ENCODE measurements at regions not wholly inside any gene's neighbourhood (a gene's known extent, or its start where the extent isn't known, plus 50 kb on each side); places are given as distances from the start of the nearest gene placed in this dataset.

DNA sequence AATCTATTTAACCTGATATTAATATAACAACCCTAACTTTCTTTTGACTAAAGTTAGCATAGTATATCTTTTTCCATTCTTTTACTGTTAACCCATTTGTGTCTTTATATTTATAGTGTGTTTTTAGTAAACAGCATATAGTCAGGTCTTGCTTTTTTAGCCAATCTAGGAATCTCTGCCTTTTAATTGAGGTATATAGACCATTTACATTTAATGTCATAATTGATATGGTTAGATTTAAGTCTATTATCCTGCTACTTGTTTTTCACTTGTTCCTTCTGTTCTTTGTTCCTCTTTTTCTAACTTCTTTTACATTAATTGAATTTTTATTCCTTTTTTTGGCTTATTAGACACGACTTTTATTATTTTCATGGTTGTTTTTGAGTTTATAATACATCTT lies 174.4 kb downstream of the KCTD15 start:
- H3K4me1 ChIP-seq (ENCODE audit: control insufficient read depth, insufficient read depth, low read depth, low read length) = no peaks in the 10 kb centered on the region
- no CpG with 5 or more reads among the region's 1 CpG for whole genome bisulfite sequencing
- no peak overlapping the region for H2AK5ac ChIP-seq (ENCODE audit: low read length, severe bottlenecking)
- H2BK5ac ChIP-seq (ENCODE audit: low read depth, low read length, poor library complexity, severe bottlenecking) = no peak overlapping the region
- no peak overlapping the region for H2BK120ac ChIP-seq (ENCODE audit: low read depth, low read length)
- H3K23ac ChIP-seq (ENCODE audit: low read length in 2 of 2) = no peak overlapping the region
- H4K91ac ChIP-seq (ENCODE audit: low read length) = no peak overlapping the region
- H2BK15ac ChIP-seq (ENCODE audit: low read depth, poor library complexity, severe bottlenecking) = no peak overlapping the region
- peaks cover 34% of the 10 kb centered on the region for H3K9me3 ChIP-seq (ENCODE audit: control insufficient read depth, low read length)
- H4K8ac ChIP-seq (ENCODE audit: low read length) = no peak overlapping the region
- H3K14ac ChIP-seq (ENCODE audit: low read length in 2 of 2) = no peak overlapping the region
- no peak overlapping the region for H2BK12ac ChIP-seq (ENCODE audit: low read length in 2 of 2)
- no peak overlapping the region for H3K18ac ChIP-seq (ENCODE audit: low read depth in 1 of 2, low read length in 2 of 2)
- H2AFZ ChIP-seq (ENCODE audit: low read depth, low read length) = no peak overlapping the region
- no peak overlapping the region for H3K4me2 ChIP-seq (ENCODE audit: low read length, poor library complexity, severe bottlenecking)
- H3K4ac ChIP-seq (ENCODE audit: low read depth in 1 of 2, low read length in 2 of 2) = no peak overlapping the region
- H3K79me1 ChIP-seq (replicated peaks; ENCODE audit: low read length, poor library complexity, severe bottlenecking) = no peaks in the 10 kb centered on the region
- no peak overlapping the region for H3K27ac ChIP-seq (ENCODE audit: low read length, poor library complexity, severe bottlenecking)
- H3K9ac ChIP-seq (ENCODE audit: low read length) = no peak overlapping the region
- H3K36me3 ChIP-seq (ENCODE audit: control insufficient read depth in 1 of 2, insufficient read depth in 2 of 2, low read depth in 1 of 2, low read length in 2 of 2) = no peaks in the 10 kb centered on the region
- no peak for DNase-seq
- no peaks in the 10 kb centered on the region for H3K27me3 ChIP-seq (ENCODE audit: control insufficient read depth in 1 of 2, insufficient read depth in 1 of 2, low read length in 2 of 2)
- H3K4me3 ChIP-seq (ENCODE audit: insufficient read depth in 1 of 2, low read depth in 1 of 2, low read length in 2 of 2) = no peak overlapping the region

DNA sequence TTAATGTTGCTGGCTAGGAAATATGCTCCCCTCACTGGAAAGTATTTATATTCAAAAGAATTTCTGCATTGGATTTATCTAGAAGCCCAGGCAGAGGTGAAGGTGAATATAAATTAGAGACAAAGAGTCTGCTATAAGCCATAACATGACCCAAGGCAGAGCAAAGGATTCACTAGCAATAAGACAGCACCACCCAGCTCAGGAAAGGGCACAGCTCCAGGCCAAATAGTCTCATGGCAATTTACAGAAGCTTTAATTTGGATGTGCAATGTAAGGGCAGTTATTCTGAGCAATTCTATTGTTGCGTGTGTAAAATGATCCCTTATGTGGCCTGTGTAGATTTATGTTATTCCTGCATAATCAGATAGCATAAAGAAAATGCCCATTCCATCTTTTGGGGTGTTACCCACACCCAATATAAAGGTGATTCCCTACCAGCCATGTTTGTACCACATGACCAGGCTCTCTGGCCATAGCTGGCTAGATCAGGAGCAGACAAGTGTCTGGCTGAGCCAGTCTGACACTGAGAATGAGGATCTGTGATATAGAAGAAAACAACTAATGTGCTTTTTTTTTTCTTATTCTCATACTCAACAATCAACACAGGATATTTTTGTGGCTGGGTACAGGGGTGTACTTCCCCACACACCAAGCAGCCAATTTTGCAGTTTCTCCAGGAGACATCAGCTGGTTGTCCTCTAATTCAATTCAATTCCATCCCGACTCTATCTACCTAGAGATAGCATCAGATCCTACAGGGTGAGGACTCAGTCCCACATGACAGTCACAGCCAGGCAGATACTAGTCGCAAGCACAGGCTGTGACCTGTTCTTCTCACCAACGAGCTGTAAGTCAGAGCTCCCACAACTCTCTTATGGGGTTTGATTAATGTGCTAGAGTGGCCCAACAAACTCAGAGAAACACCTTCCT lies 181.4 kb downstream of the KCTD15 start:
- Histone ChIP-seq H3K27me3 (ENCODE audit: control insufficient read depth in 1 of 2, insufficient read depth in 1 of 2, low read length in 2 of 2) (peaks cover 0 to 3% of the 10 kb centered on the region in 2 experiments), H3K14ac (ENCODE audit: low read length in 2 of 2) (no peak overlapping the region), H3K4ac (ENCODE audit: low read depth in 1 of 2, low read length in 2 of 2) (no peak overlapping the region), H3K9ac (ENCODE audit: low read length) (no peak overlapping the region), H4K91ac (ENCODE audit: low read length) (no peak overlapping the region), H3K79me1 (replicated peaks; ENCODE audit: low read length, poor library complexity, severe bottlenecking) (no peaks in the 10 kb centered on the region), H2AFZ (ENCODE audit: low read depth, low read length) (no peak overlapping the region), H3K27ac (ENCODE audit: low read length, poor library complexity, severe bottlenecking) (no peak overlapping the region), H3K4me1 (ENCODE audit: control insufficient read depth, insufficient read depth, low read depth, low read length) (no peaks in the 10 kb centered on the region), H3K36me3 (ENCODE audit: control insufficient read depth in 1 of 2, insufficient read depth in 2 of 2, low read depth in 1 of 2, low read length in 2 of 2) (no peaks in the 10 kb centered on the region), H2BK15ac (ENCODE audit: low read depth, poor library complexity, severe bottlenecking) (no peak overlapping the region), H3K18ac (ENCODE audit: low read depth in 1 of 2, low read length in 2 of 2) (no peak overlapping the region), H3K4me3 (ENCODE audit: insufficient read depth in 1 of 2, low read depth in 1 of 2, low read length in 2 of 2) (no peak overlapping the region), H3K4me2 (ENCODE audit: low read length, poor library complexity, severe bottlenecking) (no peak overlapping the region), H3K9me3 (ENCODE audit: control insufficient read depth, low read length) (no peaks in the 10 kb centered on the region), H4K8ac (ENCODE audit: low read length) (no peak overlapping the region), H2AK5ac (ENCODE audit: low read length, severe bottlenecking) (no peak overlapping the region), H2BK5ac (ENCODE audit: low read depth, low read length, poor library complexity, severe bottlenecking) (no peak overlapping the region), H2BK120ac (ENCODE audit: low read depth, low read length) (no peak overlapping the region), H3K23ac (ENCODE audit: low read length in 2 of 2) (no peak overlapping the region), H2BK12ac (ENCODE audit: low read length in 2 of 2) (no peak overlapping the region)
- WGBS = 82% methylated on average over 2 of the region's 4 CpGs
- DNase-seq = no peak

DNA sequence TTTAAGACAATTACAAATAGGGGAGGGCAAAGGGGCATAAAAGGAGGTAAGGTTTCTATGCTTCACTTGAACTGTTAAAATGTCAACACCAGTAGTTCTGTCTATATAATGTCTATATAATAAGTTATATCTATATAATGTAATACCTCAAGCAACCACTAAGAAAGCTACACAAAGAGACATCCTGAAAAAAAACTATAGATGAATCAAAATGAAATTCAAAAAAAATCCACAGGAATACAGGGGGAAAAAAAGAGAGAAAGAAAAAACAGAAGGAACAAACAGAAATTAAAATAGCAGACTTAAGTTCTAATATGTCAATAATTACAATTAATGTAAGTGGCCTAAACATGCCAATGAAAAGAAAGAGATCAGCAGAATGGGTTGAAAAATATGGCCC lies 186.0 kb downstream of the KCTD15 start:
- no peak overlapping the region for H3K27ac ChIP-seq (ENCODE audit: low read length, poor library complexity, severe bottlenecking)
- H3K14ac ChIP-seq (ENCODE audit: low read length in 2 of 2) = no peak overlapping the region
- no peak overlapping the region for H3K9ac ChIP-seq (ENCODE audit: low read length)
- H3K79me1 ChIP-seq (replicated peaks; ENCODE audit: low read length, poor library complexity, severe bottlenecking) = no peaks in the 10 kb centered on the region
- no peak overlapping the region for H3K23ac ChIP-seq (ENCODE audit: low read length in 2 of 2)
- H3K4ac ChIP-seq (ENCODE audit: low read depth in 1 of 2, low read length in 2 of 2) = no peak overlapping the region
- no peak overlapping the region for H2AFZ ChIP-seq (ENCODE audit: low read depth, low read length)
- no peak overlapping the region for H2AK5ac ChIP-seq (ENCODE audit: low read length, severe bottlenecking)
- H3K18ac ChIP-seq (ENCODE audit: low read depth in 1 of 2, low read length in 2 of 2) = no peak overlapping the region
- peaks cover 0 to 3% of the 10 kb centered on the region in 2 experiments for H3K27me3 ChIP-seq (ENCODE audit: control insufficient read depth in 1 of 2, insufficient read depth in 1 of 2, low read length in 2 of 2)
- no peak overlapping the region for H3K4me3 ChIP-seq (ENCODE audit: insufficient read depth in 1 of 2, low read depth in 1 of 2, low read length in 2 of 2)
- DNase-seq = no peak
- H4K8ac ChIP-seq (ENCODE audit: low read length) = no peak overlapping the region
- no peak overlapping the region for H2BK120ac ChIP-seq (ENCODE audit: low read depth, low read length)
- no peak overlapping the region for H2BK5ac ChIP-seq (ENCODE audit: low read depth, low read length, poor library complexity, severe bottlenecking)
- no peaks in the 10 kb centered on the region for H3K9me3 ChIP-seq (ENCODE audit: control insufficient read depth, low read length)
- H3K36me3 ChIP-seq (ENCODE audit: control insufficient read depth in 1 of 2, insufficient read depth in 2 of 2, low read depth in 1 of 2, low read length in 2 of 2) = no peaks in the 10 kb centered on the region
- no peak overlapping the region for H2BK15ac ChIP-seq (ENCODE audit: low read depth, poor library complexity, severe bottlenecking)
- H3K4me1 ChIP-seq (ENCODE audit: control insufficient read depth, insufficient read depth, low read depth, low read length) = no peaks in the 10 kb centered on the region
- H4K91ac ChIP-seq (ENCODE audit: low read length) = no peak overlapping the region
- H3K4me2 ChIP-seq (ENCODE audit: low read length, poor library complexity, severe bottlenecking) = no peak overlapping the region
- H2BK12ac ChIP-seq (ENCODE audit: low read length in 2 of 2) = no peak overlapping the region

DNA sequence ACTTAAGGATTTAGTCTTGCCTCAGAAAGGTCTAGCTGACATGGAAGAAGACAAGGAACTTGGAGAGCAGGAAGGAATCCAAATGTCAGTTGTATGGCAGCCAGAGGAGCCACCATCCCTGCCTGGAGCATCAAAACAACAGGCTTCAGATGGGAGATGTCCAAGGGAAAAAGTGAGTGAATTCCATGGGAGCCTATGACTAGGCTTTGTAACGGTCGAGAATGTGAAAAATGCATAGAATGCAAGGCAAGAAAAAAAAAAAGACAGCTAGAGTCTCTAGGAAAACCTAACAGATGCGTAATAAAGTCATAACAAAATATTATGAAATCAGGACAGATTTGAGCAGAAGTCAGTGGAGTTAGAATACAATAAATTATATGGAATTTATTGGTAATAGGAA lies 183.7 kb upstream of the LSM14A start:
- Histone ChIP-seq H3K4ac (ENCODE audit: low read depth in 1 of 2, low read length in 2 of 2) (no peak overlapping the region), H3K36me3 (ENCODE audit: control insufficient read depth in 1 of 2, insufficient read depth in 2 of 2, low read depth in 1 of 2, low read length in 2 of 2) (no peaks in the 10 kb centered on the region), H2BK120ac (ENCODE audit: low read depth, low read length) (no peak overlapping the region), H3K23ac (ENCODE audit: low read length in 2 of 2) (no peak overlapping the region), H4K91ac (ENCODE audit: low read length) (no peak overlapping the region), H3K14ac (ENCODE audit: low read length in 2 of 2) (no peak overlapping the region), H3K4me3 (ENCODE audit: insufficient read depth in 1 of 2, low read depth in 1 of 2, low read length in 2 of 2) (no peak overlapping the region), H2BK12ac (ENCODE audit: low read length in 2 of 2) (no peak overlapping the region), H2AFZ (ENCODE audit: low read depth, low read length) (no peak overlapping the region), H4K8ac (ENCODE audit: low read length) (no peak overlapping the region), H2BK15ac (ENCODE audit: low read depth, poor library complexity, severe bottlenecking) (no peak overlapping the region), H3K9me3 (ENCODE audit: control insufficient read depth, low read length) (peaks cover 29% of the 10 kb centered on the region), H3K4me2 (ENCODE audit: low read length, poor library complexity, severe bottlenecking) (no peak overlapping the region), H2AK5ac (ENCODE audit: low read length, severe bottlenecking) (no peak overlapping the region), H3K27me3 (ENCODE audit: control insufficient read depth in 1 of 2, insufficient read depth in 1 of 2, low read length in 2 of 2) (no peaks in the 10 kb centered on the region), H3K4me1 (ENCODE audit: control insufficient read depth, insufficient read depth, low read depth, low read length) (no peaks in the 10 kb centered on the region), H3K9ac (ENCODE audit: low read length) (no peak overlapping the region), H3K18ac (ENCODE audit: low read depth in 1 of 2, low read length in 2 of 2) (no peak overlapping the region), H2BK5ac (ENCODE audit: low read depth, low read length, poor library complexity, severe bottlenecking) (no peak overlapping the region), H3K79me1 (replicated peaks; ENCODE audit: low read length, poor library complexity, severe bottlenecking) (no peaks in the 10 kb centered on the region), H3K27ac (ENCODE audit: low read length, poor library complexity, severe bottlenecking) (no peak overlapping the region)
- WGBS = 8% methylated on average over 2 of the region's 3 CpGs
- DNase-seq = no peak

All from mesenchymal stem cell (in vitro differentiated cells and primary cell).